ENCODE measurements at regions not wholly inside any gene's neighbourhood (a gene's known extent, or its start where the extent isn't known, plus 50 kb on each side); places are given as distances from the start of the nearest gene placed in this dataset.

GRCh38 chr5:1948663-1949191, 66.0 kb upstream of the IRX4 start:
- TF ChIP-seq CTCF (conservative IDR thresholded peaks at IDR 0.05; ENCODE audit: low read length) (no peak), EZH2phosphoT487 (IDR thresholded peaks at IDR 0.05; ENCODE audit: borderline replicate concordance) (no peak)

Data from Loucy (cell line).